Lower lobe of right lung (tissue), 2 donors: ENCODE measurements at regions not wholly inside any gene's neighbourhood (a gene's known extent, or its start where the extent isn't known, plus 50 kb on each side); places are given as distances from the start of the nearest gene placed in this dataset.

ENCODE experiments used
- ATAC-seq, 2 donors: fragments of 200-7000 bp; cut with Tn5 transposase; one replicate each; pipeline ENCODE4 v1.9.1; 2020 to 2022; ENCODE audit warnings: mild to moderate bottlenecking in 2 of 2, moderate library complexity in 2 of 2
- DNase-seq: peaks from one replicate; pipeline ENCODE4 v3.0.0-alpha.2; 2020
- H3K27ac ChIP-seq: fragments of 200-600 bp; one replicate; pipeline ENCODE4 v1.8.0; 2022
- H3K27me3 ChIP-seq: fragments of 200-600 bp; one replicate; pipeline ENCODE4 v1.8.0; 2022; ENCODE audit warnings: low read depth
- H3K36me3 ChIP-seq: fragments of 200-600 bp; one replicate; pipeline ENCODE4 v1.8.0; 2022; ENCODE audit warnings: mild to moderate bottlenecking
- H3K4me1 ChIP-seq: fragments of 200-600 bp; one replicate; pipeline ENCODE4 v1.8.0; 2022
- H3K4me3 ChIP-seq: fragments of 200-600 bp; one replicate; pipeline ENCODE4 v1.8.0; 2022; ENCODE audit warnings: mild to moderate bottlenecking
- H3K9me3 ChIP-seq: fragments of 200-600 bp; one replicate; pipeline ENCODE4 v1.8.0; 2022
- CTCF ChIP-seq: fragments of 200-600 bp; IDR thresholded peaks from one replicate; pipeline ENCODE4 v1.8.0; 2022; ENCODE audit warnings: antibody characterized with exemption, mild to moderate bottlenecking
- intact Hi-C: fragments of 100-400 bp; cut with DNase I; formaldehyde crosslinking; loops from one replicate; pipeline ENCODE4 v1.11.0; 2022
- donor health status: DM: no; HTN: yes; CAD: no; lungs with severe emphysema.

GRCh38 chr4:173929921-173930320 lies 353.5 kb downstream of the FBXO8 start:
- H3K27ac ChIP-seq, result no peak overlapping the region
- no peak overlapping the region for H3K4me3 ChIP-seq
- H3K36me3 ChIP-seq, result no peaks in the 10 kb centered on the region
- H3K4me1 ChIP-seq, result no peaks in the 10 kb centered on the region
- TF ChIP-seq CTCF, result no peak
- intact Hi-C loops, result no loop called here
- no peak for DNase-seq
- no peaks in the 10 kb centered on the region for H3K9me3 ChIP-seq
- no peaks in the 10 kb centered on the region for H3K27me3 ChIP-seq
- ATAC-seq, result no peak

- no peaks in the 10 kb centered on the region for H3K27me3 ChIP-seq
- ATAC-seq, result no peak
- H3K27ac ChIP-seq, result no peak overlapping the region
- H3K36me3 ChIP-seq, result no peaks in the 10 kb centered on the region
- no peak overlapping the region for H3K4me3 ChIP-seq
- TF ChIP-seq CTCF, result no peak
- no peaks in the 10 kb centered on the region for H3K4me1 ChIP-seq
- H3K9me3 ChIP-seq, result no peaks in the 10 kb centered on the region
- intact Hi-C loops, result no loop called here
- DNase-seq, result no peak
These were observed 358.9 kb downstream of the FBXO8 start for GRCh38 chr4:173924561-173924960.

- Histone ChIP-seq H3K4me1 (no peaks in the 10 kb centered on the region), H3K9me3 (no peaks in the 10 kb centered on the region), H3K36me3 (no peaks in the 10 kb centered on the region), H3K27me3 (no peaks in the 10 kb centered on the region), H3K27ac (no peak overlapping the region), H3K4me3 (no peak overlapping the region)
- no peak for TF ChIP-seq CTCF
- intact Hi-C loops, result no loop called here
- no peak for DNase-seq
- no peak for ATAC-seq
These were observed 363.6 kb downstream of the FBXO8 start for GRCh38 chr4:173919861-173920260.

- no peak for TF ChIP-seq CTCF
- Histone ChIP-seq H3K27me3 (no peaks in the 10 kb centered on the region), H3K27ac (no peak overlapping the region), H3K9me3 (no peaks in the 10 kb centered on the region), H3K36me3 (no peaks in the 10 kb centered on the region), H3K4me1 (no peaks in the 10 kb centered on the region), H3K4me3 (no peak overlapping the region)
- DNase-seq, result no peak
- no peak for ATAC-seq
- intact Hi-C loops, result no loop called here
These were observed 364.3 kb downstream of the FBXO8 start for GRCh38 chr4:173919196-173919595.

GRCh38 chr4:173917255-173917960 lies 366.1 kb downstream of the FBXO8 start:
- TF ChIP-seq CTCF, result no peak
- ATAC-seq (no peak), DNase-seq (no peak)
- Histone ChIP-seq H3K27me3 (no peaks in the 10 kb centered on the region), H3K36me3 (no peaks in the 10 kb centered on the region), H3K4me3 (no peak overlapping the region), H3K4me1 (no peaks in the 10 kb centered on the region), H3K27ac (no peak overlapping the region), H3K9me3 (no peaks in the 10 kb centered on the region)
- intact Hi-C loops, result no loop called here

GRCh38 chr4:173913496-173913895 lies 370.0 kb downstream of the FBXO8 start:
- no peak overlapping the region for H3K4me3 ChIP-seq
- DNase-seq (no peak), ATAC-seq (no peak)
- TF ChIP-seq CTCF, result no peak
- intact Hi-C loops, result no loop called here
- no peaks in the 10 kb centered on the region for H3K36me3 ChIP-seq
- no peaks in the 10 kb centered on the region for H3K9me3 ChIP-seq
- H3K4me1 ChIP-seq, result no peaks in the 10 kb centered on the region
- H3K27me3 ChIP-seq, result no peaks in the 10 kb centered on the region
- H3K27ac ChIP-seq, result no peak overlapping the region
